GM21528 (cell line): ENCODE measurements at regions not wholly inside any gene's neighbourhood (a gene's known extent, or its start where the extent isn't known, plus 50 kb on each side); places are given as distances from the start of the nearest gene placed in this dataset.
"Not testable (repeated sequence)": the region's sequence is repeated elsewhere in the genome, so short reads cannot be mapped to it uniquely, and the experiment has no call there.

Experiments
- ATAC-seq: cut with Tn5 transposase; IDR thresholded peaks from one replicate; pipeline ENCODE4 v1.9.1; 2021; ENCODE audit warnings: mild to moderate bottlenecking, moderate library complexity; ENCODE audit not compliant: unreplicated experiment, low FRiP score

GRCh38 chr4:116357758-116358157 lies 727.6 kb downstream of the TRAM1L1 start:
- no peak for ATAC-seq

- ATAC-seq: no peak
Observed at GRCh38 chr4:116346750-116347149, 738.6 kb downstream of the TRAM1L1 start.

- ATAC-seq: no peak
Observed at GRCh38 chr4:116343809-116344208, 741.6 kb downstream of the TRAM1L1 start.

- no peak for ATAC-seq
Observed at GRCh38 chr4:116342143-116342542, 743.2 kb downstream of the TRAM1L1 start.

GRCh38 chr4:116332508-116332907 lies 752.9 kb downstream of the TRAM1L1 start:
- ATAC-seq: no peak

- no peak for ATAC-seq
Observed at GRCh38 chr4:116328261-116328860, 757.0 kb downstream of the TRAM1L1 start.

- no peak for ATAC-seq
Observed at GRCh38 chr4:116323606-116324005, 761.8 kb downstream of the TRAM1L1 start.

GRCh38 chr4:116321471-116321870 lies 763.9 kb downstream of the TRAM1L1 start:
- ATAC-seq: no peak

GRCh38 chr4:116320859-116321258 lies 764.5 kb downstream of the TRAM1L1 start:
- ATAC-seq: no peak

GRCh38 chr4:116303736-116304188 lies 781.6 kb downstream of the TRAM1L1 start:
- ATAC-seq: no peak

GRCh38 chr4:116302990-116303735 lies 782.2 kb downstream of the TRAM1L1 start:
- no peak for ATAC-seq

- no peak for ATAC-seq
Observed at GRCh38 chr4:116275006-116275405, 810.4 kb downstream of the TRAM1L1 start.

GRCh38 chr4:116272336-116272735 lies 813.0 kb downstream of the TRAM1L1 start:
- no peak for ATAC-seq

GRCh38 chr4:116260931-116261330 lies 824.4 kb downstream of the TRAM1L1 start:
- not testable (repeated sequence) for ATAC-seq

- no peak for ATAC-seq
Observed at GRCh38 chr4:116244771-116245170, 840.6 kb downstream of the TRAM1L1 start.

GRCh38 chr4:116243431-116243830 lies 841.9 kb downstream of the TRAM1L1 start:
- ATAC-seq: no peak

GRCh38 chr4:116233971-116234370 lies 851.4 kb downstream of the TRAM1L1 start:
- no peak for ATAC-seq

- ATAC-seq: not testable (repeated sequence)
Observed at GRCh38 chr4:116231999-116232398, 853.4 kb downstream of the TRAM1L1 start.

GRCh38 chr4:116229420-116229819 lies 856.0 kb downstream of the TRAM1L1 start:
- no peak for ATAC-seq

GRCh38 chr4:116223040-116223732 lies 862.2 kb downstream of the TRAM1L1 start:
- ATAC-seq: no peak

GRCh38 chr4:116217781-116218180 lies 867.6 kb downstream of the TRAM1L1 start:
- ATAC-seq: no peak
